GM18502 (cell line): ENCODE measurements at regions not wholly inside any gene's neighbourhood (a gene's known extent, or its start where the extent isn't known, plus 50 kb on each side); places are given as distances from the start of the nearest gene placed in this dataset.

Experiments
- ATAC-seq: cut with Tn5 transposase; IDR thresholded peaks from one replicate; pipeline ENCODE4 v1.9.1; 2021; ENCODE audit warnings: mild to moderate bottlenecking; ENCODE audit not compliant: unreplicated experiment, poor library complexity

GRCh38 chr7:140242057-140243031 lies 65.6 kb upstream of the KDM7A start:
- peak; percentile 85 for ATAC-seq

GRCh38 chr7:140239653-140239935 lies 62.8 kb upstream of the KDM7A start:
- no peak for ATAC-seq

- ATAC-seq = no peak
These were observed 62.2 kb upstream of the KDM7A start for GRCh38 chr7:140238778-140239652.

- ATAC-seq = no peak
These were observed 60.6 kb upstream of the KDM7A start for GRCh38 chr7:140237390-140237789.

GRCh38 chr7:140236626-140237025 lies 59.8 kb upstream of the KDM7A start:
- ATAC-seq = no peak

GRCh38 chr7:140235114-140235513 lies 58.3 kb upstream of the KDM7A start:
- ATAC-seq = no peak

- peak; percentile 39 for ATAC-seq
These were observed 56.5 kb upstream of the KDM7A start for GRCh38 chr7:140232957-140233917.

GRCh38 chr7:140231771-140232491 lies 55.1 kb upstream of the KDM7A start:
- ATAC-seq = no peak

- ATAC-seq = peak; percentile 20
These were observed 54.3 kb upstream of the KDM7A start for GRCh38 chr7:140230861-140231770.

GRCh38 chr7:140230516-140230860 lies 53.7 kb upstream of the KDM7A start:
- ATAC-seq = peak; percentile 44

- ATAC-seq = peak; percentile 39
These were observed 53.1 kb upstream of the KDM7A start for GRCh38 chr7:140229591-140230515.

- ATAC-seq = no peak
These were observed 52.3 kb upstream of the KDM7A start for GRCh38 chr7:140229101-140229525.
